ENCODE measurements at regions not wholly inside any gene's neighbourhood (a gene's known extent, or its start where the extent isn't known, plus 50 kb on each side); places are given as distances from the start of the nearest gene placed in this dataset.
"Not testable (repeated sequence)": the region's sequence is repeated elsewhere in the genome, so short reads cannot be mapped to it uniquely, and the experiment has no call there.

DNA sequence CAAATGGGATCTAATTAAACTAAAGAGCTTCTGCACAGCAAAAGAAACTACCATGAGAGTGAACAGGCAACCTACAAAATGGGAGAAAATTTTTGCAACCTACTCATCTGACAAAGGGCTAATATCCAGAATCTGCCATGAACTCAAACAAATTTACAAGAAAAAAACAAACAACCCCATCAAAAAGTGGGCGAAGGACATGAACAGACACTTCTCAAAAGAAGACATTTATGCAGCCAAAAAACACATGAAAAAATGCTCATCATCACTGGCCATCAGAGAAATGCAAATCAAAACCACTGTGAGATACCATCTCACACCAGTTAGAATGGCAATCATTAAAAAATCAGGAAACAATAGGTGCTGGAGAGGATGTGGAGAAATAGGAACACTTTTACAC lies 755.2 kb upstream of the ADGRB3 start:
- TF ChIP-seq, protein P1, sequence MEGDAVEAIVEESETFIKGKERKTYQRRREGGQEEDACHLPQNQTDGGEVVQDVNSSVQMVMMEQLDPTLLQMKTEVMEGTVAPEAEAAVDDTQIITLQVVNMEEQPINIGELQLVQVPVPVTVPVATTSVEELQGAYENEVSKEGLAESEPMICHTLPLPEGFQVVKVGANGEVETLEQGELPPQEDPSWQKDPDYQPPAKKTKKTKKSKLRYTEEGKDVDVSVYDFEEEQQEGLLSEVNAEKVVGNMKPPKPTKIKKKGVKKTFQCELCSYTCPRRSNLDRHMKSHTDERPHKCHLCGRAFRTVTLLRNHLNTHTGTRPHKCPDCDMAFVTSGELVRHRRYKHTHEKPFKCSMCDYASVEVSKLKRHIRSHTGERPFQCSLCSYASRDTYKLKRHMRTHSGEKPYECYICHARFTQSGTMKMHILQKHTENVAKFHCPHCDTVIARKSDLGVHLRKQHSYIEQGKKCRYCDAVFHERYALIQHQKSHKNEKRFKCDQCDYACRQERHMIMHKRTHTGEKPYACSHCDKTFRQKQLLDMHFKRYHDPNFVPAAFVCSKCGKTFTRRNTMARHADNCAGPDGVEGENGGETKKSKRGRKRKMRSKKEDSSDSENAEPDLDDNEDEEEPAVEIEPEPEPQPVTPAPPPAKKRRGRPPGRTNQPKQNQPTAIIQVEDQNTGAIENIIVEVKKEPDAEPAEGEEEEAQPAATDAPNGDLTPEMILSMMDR (IDR thresholded peaks at IDR 0.05; ENCODE audit: low read depth, low read length), result not testable (repeated sequence)
- TF ChIP-seq EZH2phosphoT487 (IDR thresholded peaks at IDR 0.05; ENCODE audit: low read depth), result not testable (repeated sequence)
